ENCODE measurements at regions not wholly inside any gene's neighbourhood (a gene's known extent, or its start where the extent isn't known, plus 50 kb on each side); places are given as distances from the start of the nearest gene placed in this dataset.

- Histone ChIP-seq H2BK5ac (ENCODE audit: insufficient read length, low read length) (no peak overlapping the region), H3K79me2 (ENCODE audit: insufficient read depth, low read length) (no peaks in the 10 kb centered on the region), H4K20me1 (ENCODE audit: control insufficient read depth, insufficient read depth, insufficient read length) (no peaks in the 10 kb centered on the region), H2AK5ac (ENCODE audit: insufficient read length, low read length) (no peak overlapping the region), H3K18ac (ENCODE audit: insufficient read length, low read depth, low read length) (no peak overlapping the region), H3K23ac (ENCODE audit: insufficient read length, low read depth, low read length) (no peak overlapping the region), H3K79me1 (ENCODE audit: insufficient read depth, low read depth, low read length, poor library complexity, severe bottlenecking) (no peaks in the 10 kb centered on the region), H2BK15ac (ENCODE audit: low read depth, low read length) (no peak overlapping the region), H3K4ac (ENCODE audit: low read depth, low read length) (no peak overlapping the region), H2BK20ac (ENCODE audit: low read depth, low read length, poor library complexity, severe bottlenecking) (no peak overlapping the region), H2AFZ (ENCODE audit: low read length) (no peak overlapping the region), H4K8ac (replicated peaks; ENCODE audit: insufficient read length, low read depth, low read length) (no peak overlapping the region), H3K9ac (ENCODE audit: extremely low read depth, insufficient read length, low read length) (no peak overlapping the region), H3K4me1 (ENCODE audit: insufficient read depth, low read length) (no peaks in the 10 kb centered on the region), H4K5ac (ENCODE audit: insufficient read length, low read depth, low read length) (no peak overlapping the region), H3K9me3 (ENCODE audit: control insufficient read depth, low read depth, low read length) (no peaks in the 10 kb centered on the region), H3K27me3 (ENCODE audit: insufficient read depth, low read length) (no peaks in the 10 kb centered on the region), H4K91ac (ENCODE audit: insufficient read length, low read depth, low read length) (no peak overlapping the region), H3K14ac (ENCODE audit: insufficient read depth, low read length) (no peak overlapping the region), H3K27ac (ENCODE audit: insufficient read length, low read depth, low read length) (no peak overlapping the region), H3K4me2 (ENCODE audit: insufficient read depth, insufficient read length, low read length) (no peak overlapping the region), H2BK12ac (ENCODE audit: insufficient read length, low read depth, low read length) (no peak overlapping the region), H2BK120ac (ENCODE audit: low read depth, low read length, poor library complexity, severe bottlenecking) (no peak overlapping the region), H3K23me2 (ENCODE audit: insufficient read length, low read depth, low read length, poor library complexity, severe bottlenecking) (no peaks in the 10 kb centered on the region), H3T11ph (ENCODE audit: low read length) (no peak overlapping the region), H3K56ac (ENCODE audit: insufficient read length, low read depth, low read length) (no peak overlapping the region)
- no peak for TF ChIP-seq CTCF (conservative IDR thresholded peaks at IDR 0.05)
- Mint-ChIP-seq H3K27ac (no peak overlapping the region), H3K36me3 (ENCODE audit: insufficient read depth in 1 of 3, low read depth in 3 of 3) (no peaks in the 10 kb centered on the region), H3K4me1 (no peaks in the 10 kb centered on the region), H3K27me3 (ENCODE audit: low read depth) (no peaks in the 10 kb centered on the region), H3K4me3 (no peak overlapping the region), H3K9me3 (no peaks in the 10 kb centered on the region)
- WGBS (ENCODE audit: extremely low coverage, insufficient read length, low lambda C conversion rate), result no CpG with 5 or more reads among the region's 2 CpGs
- no peak for DNase-seq
Measured at GRCh38 chr1:104807590-104807989, 1057.9 kb downstream of the AMY1C start.

Measured in H9 (cell line).